ENCODE measurements at regions not wholly inside any gene's neighbourhood (a gene's known extent, or its start where the extent isn't known, plus 50 kb on each side); places are given as distances from the start of the nearest gene placed in this dataset.
"Not testable (repeated sequence)": the region's sequence is repeated elsewhere in the genome, so short reads cannot be mapped to it uniquely, and the experiment has no call there.

DNA sequence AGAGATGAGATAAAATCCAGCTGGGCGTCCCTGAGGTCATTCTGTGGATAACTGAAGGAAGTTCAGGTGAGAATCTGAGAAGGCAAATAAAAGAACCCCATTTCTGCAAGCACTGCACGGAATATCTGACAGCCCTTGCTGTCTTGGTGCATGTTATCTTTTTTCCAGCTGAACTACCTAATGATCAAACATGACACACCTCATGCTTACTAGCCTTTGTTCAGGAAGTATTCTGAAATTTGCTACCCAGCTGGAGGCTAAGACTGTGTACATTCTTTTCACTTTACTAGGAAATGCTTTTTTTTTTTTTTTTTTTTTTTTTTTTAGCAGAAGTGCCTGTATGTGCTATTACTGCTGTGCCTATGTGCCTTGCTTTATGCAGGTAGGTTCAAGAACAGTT is 718.1 kb downstream of the SMARCA1 start:
- Histone ChIP-seq H3K36me3 (ENCODE audit: insufficient read depth) (no peaks in the 10 kb centered on the region), H3K4me3 (IDR thresholded peaks at IDR 0.05; ENCODE audit: insufficient read depth, low read depth, low read length) (no peak overlapping the region), H3K27me3 (ENCODE audit: insufficient read depth, low read depth) (no peaks in the 10 kb centered on the region), H2AFZ (ENCODE audit: low read depth) (no peak overlapping the region), H3K79me2 (ENCODE audit: insufficient read depth, low read depth) (no peaks in the 10 kb centered on the region), H3K4me1 (ENCODE audit: low read depth, poor library complexity, severe bottlenecking) (no peaks in the 10 kb centered on the region), H3K27ac (no peak overlapping the region), H4K20me1 (ENCODE audit: insufficient read depth) (no peaks in the 10 kb centered on the region), H3K9ac (no peak overlapping the region), H3K4me2 (no peak overlapping the region)
- TF ChIP-seq, protein P1, sequence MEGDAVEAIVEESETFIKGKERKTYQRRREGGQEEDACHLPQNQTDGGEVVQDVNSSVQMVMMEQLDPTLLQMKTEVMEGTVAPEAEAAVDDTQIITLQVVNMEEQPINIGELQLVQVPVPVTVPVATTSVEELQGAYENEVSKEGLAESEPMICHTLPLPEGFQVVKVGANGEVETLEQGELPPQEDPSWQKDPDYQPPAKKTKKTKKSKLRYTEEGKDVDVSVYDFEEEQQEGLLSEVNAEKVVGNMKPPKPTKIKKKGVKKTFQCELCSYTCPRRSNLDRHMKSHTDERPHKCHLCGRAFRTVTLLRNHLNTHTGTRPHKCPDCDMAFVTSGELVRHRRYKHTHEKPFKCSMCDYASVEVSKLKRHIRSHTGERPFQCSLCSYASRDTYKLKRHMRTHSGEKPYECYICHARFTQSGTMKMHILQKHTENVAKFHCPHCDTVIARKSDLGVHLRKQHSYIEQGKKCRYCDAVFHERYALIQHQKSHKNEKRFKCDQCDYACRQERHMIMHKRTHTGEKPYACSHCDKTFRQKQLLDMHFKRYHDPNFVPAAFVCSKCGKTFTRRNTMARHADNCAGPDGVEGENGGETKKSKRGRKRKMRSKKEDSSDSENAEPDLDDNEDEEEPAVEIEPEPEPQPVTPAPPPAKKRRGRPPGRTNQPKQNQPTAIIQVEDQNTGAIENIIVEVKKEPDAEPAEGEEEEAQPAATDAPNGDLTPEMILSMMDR (conservative IDR thresholded peaks at IDR 0.05; ENCODE audit: low read depth, low read length) = no peak

DNA sequence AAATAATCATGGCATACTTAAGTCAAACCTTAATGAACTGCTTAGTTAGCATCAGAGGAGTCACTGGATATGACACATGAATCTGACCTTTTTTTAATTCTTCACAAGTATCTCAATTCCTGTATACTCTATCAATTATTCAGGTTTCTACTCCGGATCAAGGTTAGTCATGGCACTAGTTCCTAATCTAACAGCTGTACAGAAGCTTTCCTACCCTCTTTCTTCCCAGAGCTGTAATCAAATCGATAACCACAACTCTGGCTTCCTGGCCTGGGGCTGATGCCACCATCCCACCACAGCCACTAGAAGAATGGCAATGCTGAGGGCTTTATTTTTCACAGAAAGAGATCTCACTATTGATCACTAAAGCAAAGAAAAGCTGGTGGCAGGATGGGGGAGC is 718.5 kb downstream of the SMARCA1 start:
- TF ChIP-seq, protein P1 (conservative IDR thresholded peaks at IDR 0.05; ENCODE audit: low read depth, low read length) = no peak
- no peak overlapping the region for H2AFZ ChIP-seq (ENCODE audit: low read depth)
- H3K4me3 ChIP-seq (IDR thresholded peaks at IDR 0.05; ENCODE audit: insufficient read depth, low read depth, low read length) = no peak overlapping the region
- H3K4me1 ChIP-seq (ENCODE audit: low read depth, poor library complexity, severe bottlenecking) = no peaks in the 10 kb centered on the region
- no peak overlapping the region for H3K27ac ChIP-seq
- H4K20me1 ChIP-seq (ENCODE audit: insufficient read depth) = no peaks in the 10 kb centered on the region
- no peak overlapping the region for H3K4me2 ChIP-seq
- H3K9ac ChIP-seq = no peak overlapping the region
- no peaks in the 10 kb centered on the region for H3K27me3 ChIP-seq (ENCODE audit: insufficient read depth, low read depth)
- H3K79me2 ChIP-seq (ENCODE audit: insufficient read depth, low read depth) = no peaks in the 10 kb centered on the region
- no peaks in the 10 kb centered on the region for H3K36me3 ChIP-seq (ENCODE audit: insufficient read depth)

GRCh38 chrX:128800138-128800537 is 723.2 kb downstream of the SMARCA1 start:
- Histone ChIP-seq H3K27me3 (ENCODE audit: insufficient read depth, low read depth) (no peaks in the 10 kb centered on the region), H3K4me1 (ENCODE audit: low read depth, poor library complexity, severe bottlenecking) (no peaks in the 10 kb centered on the region), H3K36me3 (ENCODE audit: insufficient read depth) (no peaks in the 10 kb centered on the region), H2AFZ (ENCODE audit: low read depth) (no peak overlapping the region), H4K20me1 (ENCODE audit: insufficient read depth) (no peaks in the 10 kb centered on the region), H3K9ac (no peak overlapping the region), H3K79me2 (ENCODE audit: insufficient read depth, low read depth) (no peaks in the 10 kb centered on the region), H3K27ac (no peak overlapping the region), H3K4me2 (no peak overlapping the region), H3K4me3 (IDR thresholded peaks at IDR 0.05; ENCODE audit: insufficient read depth, low read depth, low read length) (no peak overlapping the region)
- TF ChIP-seq, protein P1 (conservative IDR thresholded peaks at IDR 0.05; ENCODE audit: low read depth, low read length) = 0 out of 2 replicates have a peak, but pooled peaks have one; percentile 28

DNA sequence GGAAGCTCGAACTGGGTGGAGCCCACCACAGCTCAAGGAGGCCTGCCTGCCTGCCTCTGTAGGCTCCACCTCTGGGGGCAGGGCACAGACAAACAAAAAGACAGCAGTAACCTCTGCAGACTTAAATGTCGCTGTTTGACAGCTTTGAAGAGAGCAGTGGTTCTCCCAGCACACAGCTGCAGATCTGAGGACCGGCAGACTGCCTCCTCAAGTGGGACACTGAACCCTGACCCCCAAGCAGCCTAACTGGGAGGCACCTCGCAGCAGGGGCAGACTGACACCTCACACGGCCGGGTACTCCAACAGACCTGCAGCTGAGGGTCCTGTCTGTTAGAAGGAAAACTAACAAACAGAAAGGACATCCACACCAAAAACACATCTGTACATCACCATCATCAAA is 730.9 kb upstream of the ACTRT1 start:
- H3K4me3 ChIP-seq (IDR thresholded peaks at IDR 0.05; ENCODE audit: insufficient read depth, low read depth, low read length); H3K27me3 ChIP-seq (ENCODE audit: insufficient read depth, low read depth); H3K79me2 ChIP-seq (ENCODE audit: insufficient read depth, low read depth); H3K4me1 ChIP-seq (ENCODE audit: low read depth, poor library complexity, severe bottlenecking); H2AFZ ChIP-seq (ENCODE audit: low read depth); H3K36me3 ChIP-seq (ENCODE audit: insufficient read depth); H4K20me1 ChIP-seq (ENCODE audit: insufficient read depth); H3K4me2 ChIP-seq; H3K27ac ChIP-seq; H3K9ac ChIP-seq: not testable (repeated sequence)

DNA sequence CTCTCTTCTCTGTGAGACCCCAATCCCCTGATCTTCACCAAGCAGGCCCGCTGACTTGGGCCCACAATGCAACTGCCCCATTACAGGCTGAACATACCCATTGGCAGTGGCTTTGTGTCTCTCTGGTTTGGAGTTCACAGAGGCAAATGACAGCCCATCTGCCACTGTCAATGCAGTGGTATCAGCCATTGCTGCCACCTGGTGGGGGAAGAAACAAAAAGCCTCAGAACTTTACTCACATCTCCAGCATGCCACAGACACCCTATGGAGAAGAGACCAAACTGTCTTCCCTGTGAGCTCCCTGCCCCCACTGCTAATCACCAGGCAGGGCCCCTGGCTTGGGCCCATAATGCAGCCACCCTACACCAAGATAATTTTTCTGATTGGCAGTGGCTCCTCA is 729.3 kb upstream of the ACTRT1 start:
- Histone ChIP-seq H3K79me2 (ENCODE audit: insufficient read depth, low read depth) (no peaks in the 10 kb centered on the region), H3K9ac (no peak overlapping the region), H3K4me3 (IDR thresholded peaks at IDR 0.05; ENCODE audit: insufficient read depth, low read depth, low read length) (no peak overlapping the region), H3K27me3 (ENCODE audit: insufficient read depth, low read depth) (no peaks in the 10 kb centered on the region), H2AFZ (ENCODE audit: low read depth) (no peak overlapping the region), H3K36me3 (ENCODE audit: insufficient read depth) (no peaks in the 10 kb centered on the region), H3K27ac (no peak overlapping the region), H3K4me1 (ENCODE audit: low read depth, poor library complexity, severe bottlenecking) (no peaks in the 10 kb centered on the region), H4K20me1 (ENCODE audit: insufficient read depth) (no peaks in the 10 kb centered on the region), H3K4me2 (no peak overlapping the region)
- TF ChIP-seq, protein P1 (conservative IDR thresholded peaks at IDR 0.05; ENCODE audit: low read depth, low read length) = 0 out of 2 replicates have a peak, but pooled peaks have one; percentile 30
